Fibroblast of lung (primary cell): ENCODE measurements at regions not wholly inside any gene's neighbourhood (a gene's known extent, or its start where the extent isn't known, plus 50 kb on each side); places are given as distances from the start of the nearest gene placed in this dataset.
"Not testable (repeated sequence)": the region's sequence is repeated elsewhere in the genome, so short reads cannot be mapped to it uniquely, and the experiment has no call there.

ENCODE experiments used
- EZH2 ChIP-seq: IDR thresholded peaks from 2 replicates; pipeline ENCODE4 v1.5.1; 2012; ENCODE audit warnings: low read length, control low read depth, mild to moderate bottlenecking; ENCODE audit errors: missing control alignments
- TF ChIP-seq, protein P1 (sequence below), 2 donors: IDR thresholded peaks in 1 of 2; conservative IDR thresholded peaks in 1 of 2; 1 replicate in 1 of 2; 2 replicates in 1 of 2; pipeline ENCODE4 v1.5.1; 2011 to 2012; ENCODE audit warnings: low read length in 2 of 2, control low read depth in 1 of 2, inconsistent platforms in 1 of 2, low read depth in 1 of 2, mild to moderate bottlenecking in 1 of 2

DNA sequence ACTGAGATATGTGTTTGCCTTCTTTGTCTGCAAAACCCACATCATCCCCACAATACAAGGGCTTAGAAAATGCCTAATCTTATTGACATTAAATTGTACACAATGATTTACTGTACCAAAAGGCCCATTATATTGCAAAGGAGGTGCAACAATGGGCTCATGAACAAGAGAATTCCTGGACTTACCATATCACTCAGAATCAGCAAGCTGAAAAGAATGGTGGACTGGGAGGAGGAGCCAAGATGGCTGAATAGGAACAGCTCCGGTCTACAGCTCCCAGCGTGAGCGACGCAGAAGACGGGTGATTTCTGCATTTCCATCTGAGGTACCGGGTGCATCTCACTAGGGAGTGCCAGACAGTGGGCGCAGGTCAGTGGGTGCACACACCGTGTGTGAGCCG is 119.9 kb downstream of the OR13H1 start:
- TF ChIP-seq, protein P1, sequence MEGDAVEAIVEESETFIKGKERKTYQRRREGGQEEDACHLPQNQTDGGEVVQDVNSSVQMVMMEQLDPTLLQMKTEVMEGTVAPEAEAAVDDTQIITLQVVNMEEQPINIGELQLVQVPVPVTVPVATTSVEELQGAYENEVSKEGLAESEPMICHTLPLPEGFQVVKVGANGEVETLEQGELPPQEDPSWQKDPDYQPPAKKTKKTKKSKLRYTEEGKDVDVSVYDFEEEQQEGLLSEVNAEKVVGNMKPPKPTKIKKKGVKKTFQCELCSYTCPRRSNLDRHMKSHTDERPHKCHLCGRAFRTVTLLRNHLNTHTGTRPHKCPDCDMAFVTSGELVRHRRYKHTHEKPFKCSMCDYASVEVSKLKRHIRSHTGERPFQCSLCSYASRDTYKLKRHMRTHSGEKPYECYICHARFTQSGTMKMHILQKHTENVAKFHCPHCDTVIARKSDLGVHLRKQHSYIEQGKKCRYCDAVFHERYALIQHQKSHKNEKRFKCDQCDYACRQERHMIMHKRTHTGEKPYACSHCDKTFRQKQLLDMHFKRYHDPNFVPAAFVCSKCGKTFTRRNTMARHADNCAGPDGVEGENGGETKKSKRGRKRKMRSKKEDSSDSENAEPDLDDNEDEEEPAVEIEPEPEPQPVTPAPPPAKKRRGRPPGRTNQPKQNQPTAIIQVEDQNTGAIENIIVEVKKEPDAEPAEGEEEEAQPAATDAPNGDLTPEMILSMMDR (conservative IDR thresholded peaks at IDR 0.05 in 1 of 2, IDR thresholded peaks at IDR 0.05 in 1 of 2; ENCODE audit: low read depth in 1 of 2, low read length in 2 of 2): not testable (repeated sequence)
- not testable (repeated sequence) for TF ChIP-seq EZH2
